NT2/D1 (cell line): ENCODE measurements at regions not wholly inside any gene's neighbourhood (a gene's known extent, or its start where the extent isn't known, plus 50 kb on each side); places are given as distances from the start of the nearest gene placed in this dataset.

Source experiments
- SUZ12 ChIP-seq: IDR thresholded peaks from 2 replicates; pipeline ENCODE4 v1.6.1; 2011; ENCODE audit not compliant: insufficient read length, insufficient read depth; ENCODE audit errors: extremely low read depth
- YY1 ChIP-seq: IDR thresholded peaks from 2 replicates; pipeline ENCODE4 v1.6.1; 2011; ENCODE audit not compliant: insufficient read length, insufficient read depth
- ZNF274 ChIP-seq: IDR thresholded peaks from 2 replicates; pipeline ENCODE4 v1.6.1; 2011; ENCODE audit warnings: mild to moderate bottlenecking, low read depth, low read length

DNA sequence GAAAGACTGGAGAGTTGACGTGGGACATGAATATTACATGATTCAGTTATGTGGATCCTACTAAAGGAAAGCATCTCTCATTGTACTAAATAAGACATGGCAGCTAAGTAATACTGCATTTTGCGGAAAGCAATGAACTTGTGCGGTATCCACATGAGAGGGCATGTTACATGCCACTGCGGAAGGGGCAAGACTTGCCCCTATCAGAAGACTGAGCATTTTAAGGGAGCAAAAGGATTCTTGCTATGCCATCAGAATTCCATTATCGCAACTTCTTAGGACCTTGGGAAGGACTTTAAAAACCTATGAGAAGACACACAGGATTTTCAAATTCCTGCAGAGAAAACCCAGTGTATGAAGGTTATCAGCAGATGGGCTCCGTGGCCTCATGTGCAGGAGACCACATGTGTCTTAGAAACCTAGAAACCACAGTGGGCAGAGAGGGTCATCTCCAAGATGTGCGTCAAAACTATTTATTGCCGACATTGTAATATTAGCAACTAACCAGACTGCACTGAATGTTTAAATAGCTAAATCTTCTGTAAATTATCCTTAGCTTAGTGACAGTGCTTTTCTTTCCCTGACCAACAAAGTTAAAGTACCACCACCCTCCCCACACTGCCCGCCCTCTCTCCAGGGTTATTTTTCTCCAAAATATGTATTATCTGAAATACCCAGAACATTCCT lies 457.7 kb downstream of the ICE1 start:
- TF ChIP-seq SUZ12 (no peak), YY1 (no peak), ZNF274 (no peak)
